ENCODE measurements at regions not wholly inside any gene's neighbourhood (a gene's known extent, or its start where the extent isn't known, plus 50 kb on each side); places are given as distances from the start of the nearest gene placed in this dataset.

DNA sequence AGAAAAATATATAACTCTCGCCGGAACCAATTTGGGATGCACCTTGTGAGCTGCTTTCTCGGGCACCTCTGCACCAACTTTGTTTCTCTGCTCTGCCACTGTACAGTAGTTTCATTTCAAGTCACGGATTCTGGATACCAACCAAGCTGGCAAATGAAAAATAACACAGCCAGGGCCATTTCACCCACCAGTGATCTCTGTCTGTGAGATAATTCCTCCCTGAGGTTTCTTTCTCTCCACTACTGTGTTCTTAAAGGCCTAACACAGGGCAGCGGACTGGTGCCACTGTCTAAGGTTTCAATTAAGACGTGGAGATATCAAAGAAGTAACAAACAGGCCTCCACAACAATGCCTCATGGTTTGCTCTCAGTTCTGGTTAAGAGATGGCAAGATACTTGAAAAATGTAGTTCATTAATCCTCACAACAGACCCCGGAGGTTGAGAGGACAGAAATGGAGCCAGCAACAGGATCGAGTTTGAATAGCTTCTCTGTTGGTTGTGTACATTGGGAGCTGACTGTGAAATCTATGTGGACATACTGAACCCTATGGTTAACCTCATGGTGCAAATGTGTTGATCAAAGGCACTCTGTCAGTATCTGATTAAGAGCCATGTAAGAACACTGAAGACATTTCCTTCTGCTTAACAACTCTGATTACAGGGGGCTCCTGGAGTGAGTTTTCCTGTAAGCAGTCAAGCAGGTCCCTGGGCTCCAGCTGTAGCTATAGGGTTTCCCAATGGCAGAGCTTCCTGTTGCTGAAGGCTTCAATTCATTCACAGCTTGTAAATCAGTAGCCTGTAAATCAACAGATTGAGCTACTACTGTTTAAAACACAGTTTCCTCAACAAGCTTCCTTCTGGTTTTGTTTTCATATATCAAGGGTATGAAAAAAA is 470.5 kb downstream of the EPHA3 start:
- Histone ChIP-seq H3K27me3 (replicated peaks in 1 of 4; ENCODE audit: control insufficient read depth in 3 of 4, extremely low read depth in 1 of 4, insufficient read depth in 3 of 4, low read length in 3 of 4) (no peaks in the 10 kb centered on the region), H3K23me2 (ENCODE audit: low read depth, low read length) (no peaks in the 10 kb centered on the region), H2BK5ac (ENCODE audit: low read depth, low read length) (no peak overlapping the region), H3K4ac (replicated peaks; ENCODE audit: insufficient read length, low read depth, low read length) (no peak overlapping the region), H3K9ac (replicated peaks in 1 of 4; ENCODE audit: extremely low read depth in 1 of 4, low read depth in 3 of 4, low read length in 3 of 4) (no peak overlapping the region), H3K36me3 (ENCODE audit: control insufficient read depth in 2 of 4, insufficient read depth in 4 of 4, low read length in 3 of 4) (no peaks in the 10 kb centered on the region), H2BK12ac (ENCODE audit: low read depth, low read length) (no peak overlapping the region), H3K18ac (ENCODE audit: extremely low read depth, low read length) (no peak overlapping the region), H3K4me3 (ENCODE audit: extremely low read depth in 1 of 4, insufficient read depth in 2 of 4, low read depth in 3 of 4, low read length in 4 of 4) (no peak overlapping the region), H3K27ac (ENCODE audit: low read depth, low read length) (no peak overlapping the region), H2BK120ac (replicated peaks; ENCODE audit: low read depth, low read length) (no peak overlapping the region), H3K79me1 (ENCODE audit: low read depth, low read length) (no peaks in the 10 kb centered on the region), H3K4me2 (ENCODE audit: insufficient read depth in 1 of 2, low read depth in 2 of 2, low read length in 2 of 2) (no peak overlapping the region), H2BK20ac (ENCODE audit: low read length) (no peak overlapping the region), H3K79me2 (ENCODE audit: control insufficient read depth in 1 of 2, insufficient read depth in 2 of 2, low read length in 2 of 2) (no peaks in the 10 kb centered on the region), H3K56ac (replicated peaks; ENCODE audit: insufficient read length, low read depth, low read length) (no peak overlapping the region), H4K91ac (replicated peaks; ENCODE audit: insufficient read length, low read length) (no peak overlapping the region), H2AK5ac (ENCODE audit: low read depth, low read length) (no peak overlapping the region), H3K23ac (ENCODE audit: insufficient read length) (no peak overlapping the region), H4K8ac (ENCODE audit: extremely low read depth, insufficient read depth, low read length) (no peak overlapping the region), H4K5ac (ENCODE audit: insufficient read length, low read depth, low read length) (no peak overlapping the region), H2BK15ac (ENCODE audit: low read length) (no peak overlapping the region), H4K20me1 (replicated peaks in 1 of 2; ENCODE audit: control insufficient read depth in 1 of 2, insufficient read depth in 2 of 2, low read length in 2 of 2) (no peaks in the 10 kb centered on the region), H3K14ac (ENCODE audit: insufficient read length) (no peak overlapping the region), H3K4me1 (replicated peaks in 1 of 4; ENCODE audit: control insufficient read depth in 3 of 4, insufficient read depth in 4 of 4, low read length in 3 of 4) (no peaks in the 10 kb centered on the region), H3K9me3 (ENCODE audit: insufficient read depth in 2 of 2, low read depth in 1 of 2, low read length in 1 of 2) (no peaks in the 10 kb centered on the region), H2AFZ (ENCODE audit: low read length) (peak overlapping the region; percentile 91)
- TF ChIP-seq ASH2L (IDR thresholded peaks at IDR 0.05; ENCODE audit: low read length) = no peak
- no peak for TF ChIP-seq RBBP5 (IDR thresholded peaks at IDR 0.05; ENCODE audit: borderline replicate concordance, low read depth, low read length)
- no peak for TF ChIP-seq TBP (IDR thresholded peaks at IDR 0.05; ENCODE audit: low read depth, low read length)
- no peak for TF ChIP-seq RXRA (IDR thresholded peaks at IDR 0.05; ENCODE audit: insufficient read depth, low read depth, low read length)
- no peak for TF ChIP-seq CEBPB (IDR thresholded peaks at IDR 0.05; ENCODE audit: low read depth, low read length)
- POLR2A ChIA-PET (ENCODE audit: partially characterized antibody) = no interaction called here
- no peak for DNase-seq (ENCODE audit: low read depth in 1 of 2, low spot score in 2 of 2)
- WGBS, 2 experiments (ENCODE audit: extremely low coverage in 1 of 2, insufficient coverage in 1 of 2, insufficient read length in 1 of 2, insufficient replicate concordance in 2 of 2, low coverage in 1 of 2, low lambda C conversion rate in 2 of 2, missing lambda C conversion rate in 1 of 2) = 91% methylated on average over 8 of the region's 8 CpGs; no CpG with 5 or more reads in 1 of the 2 experiments
- FAIRE-seq = peak; percentile 50
- CTCF ChIA-PET (ENCODE audit: partially characterized antibody) = interaction anchor here (1.4 kb wide), 1 partner anchor 17 kb away, joined by 6 read pairs; no protein-coding TSS in a partner anchor

Measured in H1 (cell line).